Peyer's patch (tissue), 4 donors: ENCODE measurements at regions not wholly inside any gene's neighbourhood (a gene's known extent, or its start where the extent isn't known, plus 50 kb on each side); places are given as distances from the start of the nearest gene placed in this dataset.
"Not testable (repeated sequence)": the region's sequence is repeated elsewhere in the genome, so short reads cannot be mapped to it uniquely, and the experiment has no call there.

ENCODE experiments used
- DNase-seq, 3 donors: peaks; one replicate each; pipeline ENCODE4 v3.0.0-alpha.2; 2017 to 2019
- H3K27ac ChIP-seq, 4 donors: fragments of 200-600 bp; sonication (generic); one replicate each; pipeline ENCODE4 v1.5.1; 2016 to 2019
- H3K27me3 ChIP-seq, 2 donors: fragments of 200-600 bp; sonication (generic); one replicate each; pipeline ENCODE4 v1.5.1; 2019
- H3K36me3 ChIP-seq, 3 donors: fragments of 200-600 bp; sonication (generic); one replicate each; pipeline ENCODE4 v1.5.1; 2016 to 2019
- H3K4me1 ChIP-seq, 4 donors: fragments of 200-600 bp; sonication (generic); one replicate each; pipeline ENCODE4 v1.5.1; 2016 to 2019
- H3K4me3 ChIP-seq, 4 donors: fragments of 200-600 bp; sonication (generic); 1 replicate in 3 of 4; 2 replicates in 1 of 4; pipeline ENCODE4 v1.5.1; 2016 to 2019; ENCODE audit warnings: mild to moderate bottlenecking in 1 of 4
- H3K9me3 ChIP-seq, 4 donors: fragments of 200-600 bp; sonication (generic); one replicate each; pipeline ENCODE4 v1.5.1; 2016 to 2019; ENCODE audit warnings: mild to moderate bottlenecking in 1 of 4
- CTCF ChIP-seq, 6 experiments: fragments of 450-650 bp in 4 of 6; fragments of 200-600 bp in 2 of 6; sonication (generic) in 1 of 6; IDR thresholded peaks; one replicate each; pipeline ENCODE4 v1.5.1; 2017 to 2019; ENCODE audit warnings: antibody characterized with exemption in 6 of 6, mild to moderate bottlenecking in 3 of 6, moderate library complexity in 1 of 6

- Histone ChIP-seq H3K9me3 (no peaks in the 10 kb centered on the region), H3K27me3 (no peaks in the 10 kb centered on the region), H3K27ac (no peak overlapping the region), H3K4me1 (no peaks in the 10 kb centered on the region), H3K4me3 (no peak overlapping the region), H3K36me3 (no peaks in the 10 kb centered on the region)
- DNase-seq: no peak
- TF ChIP-seq CTCF (IDR thresholded peaks at IDR 0.05): no peak
Observed at GRCh38 chr19:14300303-14300702, 80.9 kb upstream of the ADGRE5 start.

- H3K4me3 ChIP-seq, H3K4me1 ChIP-seq, H3K27ac ChIP-seq, H3K9me3 ChIP-seq, H3K36me3 ChIP-seq, H3K27me3 ChIP-seq, DNase-seq: not testable (repeated sequence)
Observed at GRCh38 chr19:14299224-14299827, 81.9 kb upstream of the ADGRE5 start.

GRCh38 chr19:14297883-14298576, 83.2 kb upstream of the ADGRE5 start:
- H3K36me3 ChIP-seq, DNase-seq, H3K27me3 ChIP-seq, H3K9me3 ChIP-seq, H3K27ac ChIP-seq, H3K4me1 ChIP-seq, H3K4me3 ChIP-seq: not testable (repeated sequence)

- H3K4me3 ChIP-seq, DNase-seq, H3K27ac ChIP-seq, H3K4me1 ChIP-seq, H3K27me3 ChIP-seq, H3K9me3 ChIP-seq, H3K36me3 ChIP-seq: not testable (repeated sequence)
Observed at GRCh38 chr19:14294974-14295373, 86.3 kb upstream of the ADGRE5 start.

GRCh38 chr19:14293816-14294170, 87.5 kb upstream of the ADGRE5 start:
- not testable (repeated sequence) for H3K27ac ChIP-seq, DNase-seq, H3K27me3 ChIP-seq, H3K4me3 ChIP-seq, H3K9me3 ChIP-seq, H3K4me1 ChIP-seq, H3K36me3 ChIP-seq

- not testable (repeated sequence) for H3K4me1 ChIP-seq, H3K36me3 ChIP-seq, DNase-seq, H3K27ac ChIP-seq, H3K9me3 ChIP-seq, H3K27me3 ChIP-seq
- H3K4me3 ChIP-seq: peak overlapping the region in 1 of 4 donors; percentile 7
Observed at GRCh38 chr19:14293101-14293815, 87.3 kb upstream of the ADGRL1 start.

GRCh38 chr19:14289810-14290209, 83.8 kb upstream of the ADGRL1 start:
- H3K36me3 ChIP-seq, H3K4me1 ChIP-seq, H3K4me3 ChIP-seq, H3K27ac ChIP-seq, H3K9me3 ChIP-seq, DNase-seq, H3K27me3 ChIP-seq: not testable (repeated sequence)

- H3K27ac ChIP-seq, DNase-seq, H3K4me3 ChIP-seq: not testable (repeated sequence)
Observed at GRCh38 chr19:14287837-14288236, 81.9 kb upstream of the ADGRL1 start.

GRCh38 chr19:14286594-14286993, 80.6 kb upstream of the ADGRL1 start:
- not testable (repeated sequence) for H3K9me3 ChIP-seq, H3K4me3 ChIP-seq, H3K4me1 ChIP-seq, H3K27ac ChIP-seq, DNase-seq, H3K27me3 ChIP-seq, H3K36me3 ChIP-seq

More at GRCh38 chr19:14287837-14288236, 81.9 kb upstream of the ADGRL1 start:
- not testable (repeated sequence) for H3K27me3 ChIP-seq, H3K9me3 ChIP-seq, H3K36me3 ChIP-seq, H3K4me1 ChIP-seq

- H3K27me3 ChIP-seq, H3K9me3 ChIP-seq, DNase-seq: not testable (repeated sequence)
Observed at GRCh38 chr19:14285726-14286125, 79.8 kb upstream of the ADGRL1 start.

GRCh38 chr19:14283813-14284520, 78.0 kb upstream of the ADGRL1 start:
- DNase-seq: peak in 1 of 3 donors; percentile 48

More at GRCh38 chr19:14285726-14286125, 79.8 kb upstream of the ADGRL1 start:
- H3K4me3 ChIP-seq, H3K36me3 ChIP-seq, H3K4me1 ChIP-seq, H3K27ac ChIP-seq: not testable (repeated sequence)

GRCh38 chr19:14279270-14279669, 73.3 kb upstream of the ADGRL1 start:
- not testable (repeated sequence) for H3K36me3 ChIP-seq, H3K4me3 ChIP-seq, H3K27me3 ChIP-seq, H3K4me1 ChIP-seq, H3K27ac ChIP-seq, DNase-seq, H3K9me3 ChIP-seq

More at GRCh38 chr19:14283813-14284520, 78.0 kb upstream of the ADGRL1 start:
- H3K27me3 ChIP-seq, H3K4me3 ChIP-seq, H3K36me3 ChIP-seq, H3K4me1 ChIP-seq, H3K9me3 ChIP-seq: not testable (repeated sequence)
- peak overlapping the region in 1 of 4 donors; percentile 55 for H3K27ac ChIP-seq
